Tibial nerve (tissue), 4 donors: ENCODE measurements at regions not wholly inside any gene's neighbourhood (a gene's known extent, or its start where the extent isn't known, plus 50 kb on each side); places are given as distances from the start of the nearest gene placed in this dataset.

Experiments
- EP300 ChIP-seq, 2 donors: sonication (generic); formaldehyde crosslinking; IDR thresholded peaks; one replicate each; pipeline ENCODE4 v1.6.1; 2017; ENCODE audit warnings: antibody characterized with exemption in 2 of 2, mild to moderate bottlenecking in 1 of 2
- TF ChIP-seq, protein P1 (sequence below), 5 experiments: fragments of 200-600 bp in 3 of 5; fragments of 450-650 bp in 2 of 5; sonication (generic) in 3 of 5; IDR thresholded peaks; one replicate each; pipeline ENCODE4 v1.5.1; 2016 to 2019; ENCODE audit warnings: antibody characterized with exemption in 5 of 5, mild to moderate bottlenecking in 3 of 5, moderate library complexity in 2 of 5

DNA sequence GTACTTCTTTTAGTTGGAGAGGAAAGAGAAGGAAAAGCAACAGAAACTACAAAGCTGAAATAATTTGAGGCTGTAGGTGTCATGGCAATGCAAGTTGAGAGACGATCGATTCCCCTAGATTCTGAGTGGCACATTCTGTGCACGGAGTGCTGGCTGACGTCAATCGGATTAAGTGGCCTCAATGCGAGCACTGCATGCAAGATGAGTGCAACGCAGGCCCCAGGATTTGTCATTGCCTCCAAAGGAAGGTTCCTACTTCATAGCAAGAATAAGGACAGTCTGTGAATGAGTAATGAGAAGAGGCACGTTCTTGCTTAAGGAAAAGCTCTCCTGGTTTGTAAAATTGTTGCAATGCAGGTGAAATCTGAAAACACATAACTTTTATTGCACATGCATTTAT, 892.4 kb downstream of the KCNA4 start:
- TF ChIP-seq, protein P1, sequence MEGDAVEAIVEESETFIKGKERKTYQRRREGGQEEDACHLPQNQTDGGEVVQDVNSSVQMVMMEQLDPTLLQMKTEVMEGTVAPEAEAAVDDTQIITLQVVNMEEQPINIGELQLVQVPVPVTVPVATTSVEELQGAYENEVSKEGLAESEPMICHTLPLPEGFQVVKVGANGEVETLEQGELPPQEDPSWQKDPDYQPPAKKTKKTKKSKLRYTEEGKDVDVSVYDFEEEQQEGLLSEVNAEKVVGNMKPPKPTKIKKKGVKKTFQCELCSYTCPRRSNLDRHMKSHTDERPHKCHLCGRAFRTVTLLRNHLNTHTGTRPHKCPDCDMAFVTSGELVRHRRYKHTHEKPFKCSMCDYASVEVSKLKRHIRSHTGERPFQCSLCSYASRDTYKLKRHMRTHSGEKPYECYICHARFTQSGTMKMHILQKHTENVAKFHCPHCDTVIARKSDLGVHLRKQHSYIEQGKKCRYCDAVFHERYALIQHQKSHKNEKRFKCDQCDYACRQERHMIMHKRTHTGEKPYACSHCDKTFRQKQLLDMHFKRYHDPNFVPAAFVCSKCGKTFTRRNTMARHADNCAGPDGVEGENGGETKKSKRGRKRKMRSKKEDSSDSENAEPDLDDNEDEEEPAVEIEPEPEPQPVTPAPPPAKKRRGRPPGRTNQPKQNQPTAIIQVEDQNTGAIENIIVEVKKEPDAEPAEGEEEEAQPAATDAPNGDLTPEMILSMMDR (IDR thresholded peaks at IDR 0.05): no peak
- TF ChIP-seq EP300 (IDR thresholded peaks at IDR 0.05): no peak
